Hematopoietic multipotent progenitor cell (in vitro differentiated cells): ENCODE measurements at regions not wholly inside any gene's neighbourhood (a gene's known extent, or its start where the extent isn't known, plus 50 kb on each side); places are given as distances from the start of the nearest gene placed in this dataset.
"Not testable (repeated sequence)": the region's sequence is repeated elsewhere in the genome, so short reads cannot be mapped to it uniquely, and the experiment has no call there.

Source experiments
- DNase-seq, 3 donors: peaks; one replicate each; pipeline ENCODE4 v3.0.0-alpha.2; 2011 to 2015; ENCODE audit warnings: low read depth in 2 of 3, low spot score in 2 of 3

- DNase-seq: no peak
Observed at GRCh38 chr10:63833411-63834060, 312.3 kb downstream of the REEP3 start.

DNA sequence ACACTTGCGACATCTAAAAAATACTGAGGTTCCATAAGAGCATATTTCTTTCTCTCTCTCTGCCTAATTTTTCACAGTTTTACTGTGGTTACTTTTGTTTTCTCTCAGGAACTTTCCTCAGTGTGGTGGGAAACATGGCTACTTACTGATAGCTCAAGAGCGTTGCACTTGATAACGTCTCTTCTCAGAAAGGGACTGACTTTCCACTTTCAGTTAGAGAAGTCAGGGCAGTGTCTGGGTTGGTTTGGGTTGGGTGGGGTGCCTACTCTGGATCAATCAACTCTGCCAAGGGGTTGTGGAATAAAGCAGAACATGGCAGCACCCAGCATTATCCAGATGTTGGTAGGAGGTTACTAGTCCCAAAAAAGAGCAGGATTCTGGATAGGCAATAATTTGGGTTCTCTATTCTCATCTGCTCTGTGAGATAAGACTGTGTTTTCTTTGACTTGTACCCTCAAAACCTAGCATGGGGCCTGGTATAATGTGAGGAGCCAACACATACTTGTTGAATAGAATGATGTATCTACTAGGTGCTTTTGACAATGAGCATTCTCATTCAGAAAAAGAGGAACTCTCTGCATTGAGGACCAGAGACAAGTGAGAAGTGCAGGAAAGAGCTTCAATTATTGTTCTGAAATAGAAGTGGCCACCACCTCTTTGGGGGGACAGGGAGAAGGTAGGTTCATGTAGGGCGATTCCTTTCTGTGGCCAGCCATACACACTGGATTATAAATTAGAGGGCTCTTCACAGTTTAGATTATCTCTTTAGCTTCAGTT is 315.7 kb downstream of the REEP3 start:
- no peak for DNase-seq

GRCh38 chr10:63841761-63842160 is 320.6 kb downstream of the REEP3 start:
- no peak for DNase-seq

- DNase-seq: no peak
Observed at GRCh38 chr10:63843107-63843506, 321.9 kb downstream of the REEP3 start.

GRCh38 chr10:63848871-63849270 is 327.7 kb downstream of the REEP3 start:
- not testable (repeated sequence) for DNase-seq

- DNase-seq: no peak
Observed at GRCh38 chr10:63862860-63863259, 341.7 kb downstream of the REEP3 start.

DNA sequence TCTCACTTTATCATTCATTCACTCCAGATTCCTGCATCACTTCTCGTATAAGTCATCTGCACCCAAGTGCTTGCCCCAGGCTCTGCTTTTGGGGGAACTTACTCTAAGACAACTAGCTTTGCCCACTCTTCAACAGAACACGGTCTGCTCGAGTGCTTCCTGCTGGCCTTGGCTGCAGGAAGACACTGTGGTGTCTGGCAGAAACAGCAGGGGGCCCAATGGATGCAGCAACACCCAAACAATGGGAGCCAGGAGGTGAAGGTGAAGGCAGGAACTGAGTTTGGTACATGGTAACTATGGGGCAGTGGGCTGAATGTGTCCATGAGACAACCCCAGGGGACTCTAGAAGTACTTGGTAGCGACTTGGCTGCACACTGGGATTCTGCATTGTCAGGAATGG is 344.0 kb downstream of the REEP3 start:
- no peak for DNase-seq

GRCh38 chr10:63866075-63866746 is 345.0 kb downstream of the REEP3 start:
- DNase-seq: peak; percentile 2 to 62 (median 33)

- DNase-seq: peak in 2 of 3 donors; percentile 12 to 42
Observed at GRCh38 chr10:63866747-63867140, 345.5 kb downstream of the REEP3 start.

GRCh38 chr10:63878428-63878827 is 357.2 kb downstream of the REEP3 start:
- no peak for DNase-seq

- DNase-seq: no peak
Observed at GRCh38 chr10:63883861-63884260, 362.7 kb downstream of the REEP3 start.

DNA sequence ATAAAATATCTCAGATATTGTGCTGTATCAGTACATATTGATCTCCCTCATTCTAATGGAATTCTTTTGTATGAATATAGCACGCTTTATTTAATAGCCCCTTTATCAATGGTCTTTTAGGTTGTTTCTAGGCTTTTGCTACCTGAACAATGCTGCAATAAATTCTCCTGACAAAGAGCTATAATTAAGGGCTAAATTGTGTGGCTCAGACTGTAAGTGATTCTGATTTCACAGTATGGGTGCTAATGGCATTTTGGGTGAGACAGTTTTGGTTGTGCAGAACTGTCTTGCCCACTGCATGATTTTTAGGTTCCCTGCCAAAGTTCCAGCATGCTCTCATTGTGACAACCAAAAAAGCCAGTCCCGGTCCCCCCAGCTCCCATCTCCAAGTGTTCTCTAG is 363.2 kb downstream of the REEP3 start:
- no peak for DNase-seq

GRCh38 chr10:63885156-63885555 is 364.0 kb downstream of the REEP3 start:
- DNase-seq: no peak

DNA sequence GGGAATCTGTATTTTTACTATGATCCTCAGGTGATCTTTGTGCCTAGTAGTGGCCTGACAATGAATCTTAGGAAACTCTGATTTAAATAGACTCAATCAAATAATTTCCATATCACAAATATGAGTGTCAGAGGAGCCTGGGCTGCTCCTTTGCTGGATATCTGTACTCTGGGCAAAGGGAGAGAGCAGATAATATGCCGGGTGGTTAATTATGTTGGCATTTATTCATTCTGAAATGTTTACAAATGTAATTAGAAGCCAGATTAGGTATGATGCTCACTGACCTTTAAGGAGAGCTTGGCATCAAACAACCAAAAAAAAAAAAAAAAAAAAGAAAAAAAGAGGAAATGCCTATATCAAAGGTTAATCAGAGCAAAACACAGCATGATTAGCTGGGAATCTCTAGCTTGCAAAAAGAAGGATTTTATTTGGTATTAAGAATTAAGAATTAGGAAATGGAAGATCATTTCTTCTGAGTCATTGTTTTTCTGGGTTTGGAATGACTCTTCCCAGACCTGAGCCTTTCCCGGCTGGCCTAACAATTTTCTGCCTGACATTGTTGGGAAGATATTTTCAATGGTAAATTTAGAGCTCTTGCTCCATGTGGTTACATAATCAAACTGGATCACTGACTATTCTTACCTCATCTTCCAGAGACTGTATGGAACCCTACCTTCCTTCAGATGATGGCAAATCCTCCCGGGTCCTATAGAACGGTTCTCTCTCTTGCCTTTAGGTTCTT is 365.3 kb downstream of the REEP3 start:
- DNase-seq: no peak

DNA sequence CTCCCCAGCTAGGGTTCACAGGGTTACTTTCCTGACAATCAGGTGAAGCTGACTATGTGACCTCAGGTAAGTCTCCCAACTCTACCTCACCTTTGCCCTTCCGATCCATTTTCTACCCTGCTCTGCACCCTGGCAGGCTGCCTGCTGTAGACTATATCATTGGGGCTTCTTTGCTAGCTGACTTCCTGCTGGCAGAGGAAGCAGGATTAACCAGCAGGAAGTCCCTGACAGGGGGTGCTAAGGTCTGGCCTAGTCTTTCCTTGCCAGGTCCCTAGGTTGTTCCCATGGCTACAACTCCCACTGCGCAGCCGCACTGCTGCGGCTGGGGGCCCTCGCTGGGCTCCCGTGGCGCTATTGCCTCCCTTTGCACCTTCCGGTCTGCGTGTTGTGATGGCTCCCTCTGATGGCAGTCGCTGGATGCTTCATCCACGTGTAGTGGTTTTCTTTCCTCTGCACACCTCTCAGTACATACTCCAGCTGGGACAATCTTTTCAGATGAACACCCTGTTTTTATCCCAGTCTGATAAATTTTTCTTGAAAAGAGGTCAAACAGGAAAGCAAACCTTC is 365.9 kb downstream of the REEP3 start:
- DNase-seq: no peak

DNA sequence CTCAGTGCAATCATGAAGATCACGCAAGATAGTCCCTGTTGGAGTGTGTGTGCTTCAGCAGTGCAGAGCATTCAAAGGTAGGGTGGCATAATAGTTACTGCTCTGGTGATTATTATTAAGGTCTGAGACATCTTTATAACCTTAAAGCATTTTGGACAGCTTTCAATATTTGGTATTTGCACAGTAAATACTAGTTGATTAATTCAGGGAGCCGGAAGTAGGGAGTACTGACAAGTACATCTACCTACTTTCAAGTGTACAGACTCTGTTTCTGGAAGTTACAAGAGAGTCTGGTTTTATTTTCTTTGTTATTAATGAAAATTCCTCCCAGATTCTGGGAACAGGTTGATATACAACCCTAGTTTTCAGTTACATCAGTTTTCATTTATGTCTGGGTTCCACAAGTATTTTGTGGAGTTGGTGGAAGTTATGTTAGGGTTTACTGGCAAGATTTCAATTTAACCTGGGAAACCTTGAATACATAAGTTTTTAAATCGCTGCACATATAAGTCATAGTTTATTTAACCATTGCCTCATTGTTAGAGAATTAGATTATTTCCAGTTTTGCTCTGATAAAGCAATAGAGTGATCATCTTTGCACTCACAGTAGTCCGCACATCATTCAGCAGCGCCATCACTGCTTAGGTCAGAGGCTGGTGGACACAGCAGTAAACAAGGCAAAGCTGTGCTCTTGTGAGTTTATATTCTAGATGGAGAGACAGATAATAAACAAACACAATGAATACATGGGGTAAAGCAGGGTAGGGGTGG is 366.6 kb downstream of the REEP3 start:
- DNase-seq: no peak

DNA sequence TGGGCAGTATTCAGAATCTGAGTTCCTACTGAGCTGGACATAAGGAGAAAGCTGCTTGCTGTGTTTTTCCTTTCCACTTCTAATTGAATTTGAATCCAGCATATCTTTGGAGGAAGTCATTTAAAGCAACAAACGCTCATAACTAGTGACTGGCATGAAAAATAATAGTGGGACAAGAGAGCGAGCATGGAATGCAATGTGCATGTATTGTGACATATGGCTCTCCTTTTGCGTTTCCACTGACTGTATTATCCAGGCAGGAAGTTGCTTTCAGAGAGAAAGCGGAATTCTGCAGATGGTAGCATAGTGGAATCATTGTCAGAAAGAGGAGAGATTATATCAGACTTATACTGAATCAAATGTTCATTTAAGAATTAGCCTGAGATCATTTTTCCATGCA is 368.6 kb downstream of the REEP3 start:
- DNase-seq: no peak

DNA sequence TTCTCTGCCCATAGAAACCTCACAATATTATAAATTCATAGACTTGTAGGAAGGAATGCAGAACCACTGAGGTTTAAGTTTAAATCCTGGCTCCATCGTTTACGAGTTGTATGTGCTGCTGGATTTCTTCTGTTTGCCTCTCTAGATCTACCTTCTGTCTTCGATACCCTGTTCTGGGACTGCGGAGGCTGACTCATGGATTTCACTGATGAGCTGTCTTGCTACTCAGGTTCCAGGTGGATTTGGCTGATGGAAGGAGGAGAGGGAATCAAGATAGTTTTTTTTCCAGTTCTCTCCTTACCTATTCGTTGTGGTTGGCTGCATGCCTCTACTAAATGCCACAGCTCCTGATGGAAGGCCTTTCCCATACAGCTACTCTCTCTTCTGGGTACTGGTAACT is 375.8 kb downstream of the REEP3 start:
- DNase-seq: no peak

GRCh38 chr10:63899673-63900300 is 378.6 kb downstream of the REEP3 start:
- DNase-seq: no peak

GRCh38 chr10:63901228-63901627 is 380.0 kb downstream of the REEP3 start:
- no peak for DNase-seq
